Trophoblast cell (in vitro differentiated cells and primary cell): ENCODE measurements at regions not wholly inside any gene's neighbourhood (a gene's known extent, or its start where the extent isn't known, plus 50 kb on each side); places are given as distances from the start of the nearest gene placed in this dataset.

ENCODE experiments used
- DNase-seq, 2 donors: peaks; one replicate each; pipeline ENCODE4 v3.0.0-alpha.2; 2016
- H2AFZ ChIP-seq: 2 replicates; pipeline ENCODE4 v1.6.1; 2013; ENCODE audit warnings: low read length, moderate library complexity, mild to moderate bottlenecking; ENCODE audit not compliant: insufficient read depth, poor library complexity
- H2AK5ac ChIP-seq: 2 replicates; pipeline ENCODE4 v1.6.1; 2013; ENCODE audit warnings: mild to moderate bottlenecking, low read length
- H2BK120ac ChIP-seq: 2 replicates; pipeline ENCODE4 v1.6.1; 2013; ENCODE audit warnings: low read length, mild to moderate bottlenecking, moderate library complexity; ENCODE audit not compliant: insufficient read depth, poor library complexity
- H2BK12ac ChIP-seq: 2 replicates; pipeline ENCODE4 v1.6.1; 2013; ENCODE audit warnings: mild to moderate bottlenecking, low read length, moderate library complexity
- H2BK5ac ChIP-seq: 2 replicates; pipeline ENCODE4 v1.6.1; 2013; ENCODE audit warnings: low read length, low read depth, moderate library complexity, mild to moderate bottlenecking; ENCODE audit not compliant: poor library complexity
- H3K14ac ChIP-seq: 2 replicates; pipeline ENCODE4 v1.6.1; 2013; ENCODE audit warnings: mild to moderate bottlenecking, low read length
- H3K18ac ChIP-seq: 2 replicates; pipeline ENCODE4 v1.6.1; 2013; ENCODE audit warnings: mild to moderate bottlenecking, low read length
- H3K23ac ChIP-seq: 2 replicates; pipeline ENCODE4 v1.6.1; 2013; ENCODE audit warnings: low read length
- H3K27ac ChIP-seq: 2 replicates; pipeline ENCODE4 v1.5.1; 2013; ENCODE audit warnings: low read depth, mild to moderate bottlenecking, inconsistent platforms, low read length, moderate library complexity
- H3K27me3 ChIP-seq: 2 replicates; pipeline ENCODE4 v1.6.1; 2013; ENCODE audit warnings: inconsistent platforms, mild to moderate bottlenecking, low read length, moderate library complexity; ENCODE audit not compliant: insufficient read depth
- H3K36me3 ChIP-seq, 2 experiments: 1 replicate in 1 of 2; 2 replicates in 1 of 2; pipeline ENCODE4 v1.6.1; 2013; ENCODE audit warnings: low read length in 2 of 2, mild to moderate bottlenecking in 2 of 2, moderate library complexity in 1 of 2; ENCODE audit not compliant: insufficient read depth in 2 of 2, control insufficient read depth in 1 of 2
- H3K4ac ChIP-seq: 2 replicates; pipeline ENCODE4 v1.6.1; 2013; ENCODE audit warnings: low read depth, mild to moderate bottlenecking, low read length, moderate library complexity
- H3K4me1 ChIP-seq, 2 experiments: 1 replicate in 1 of 2; 2 replicates in 1 of 2; pipeline ENCODE4 v1.6.1; 2013; ENCODE audit warnings: low read length in 2 of 2, mild to moderate bottlenecking in 2 of 2, moderate library complexity in 1 of 2; ENCODE audit not compliant: insufficient read depth in 2 of 2, control insufficient read depth in 1 of 2
- H3K4me2 ChIP-seq: 2 replicates; pipeline ENCODE4 v1.6.1; 2013; ENCODE audit warnings: inconsistent platforms, mild to moderate bottlenecking, low read length, moderate library complexity
- H3K4me3 ChIP-seq: 2 replicates; pipeline ENCODE4 v1.5.1; 2013; ENCODE audit warnings: mild to moderate bottlenecking, low read depth, low read length, inconsistent platforms
- H3K79me1 ChIP-seq: one replicate; pipeline ENCODE4 v1.6.1; 2013; ENCODE audit warnings: low read length
- H3K79me2 ChIP-seq: 2 replicates; pipeline ENCODE4 v1.6.1; 2013; ENCODE audit warnings: low read length, mild to moderate bottlenecking; ENCODE audit not compliant: control insufficient read depth, insufficient read depth, poor library complexity
- H3K9ac ChIP-seq: 2 replicates; pipeline ENCODE4 v1.6.1; 2013; ENCODE audit warnings: mild to moderate bottlenecking, low read length
- H3K9me3 ChIP-seq: 2 replicates; pipeline ENCODE4 v1.6.1; 2013; ENCODE audit warnings: low read depth, mild to moderate bottlenecking, control low read depth, inconsistent platforms, low read length; ENCODE audit not compliant: insufficient read depth
- H4K12ac ChIP-seq: 2 replicates; pipeline ENCODE4 v1.6.1; 2013; ENCODE audit warnings: low read depth, mild to moderate bottlenecking, low read length, moderate library complexity
- H4K8ac ChIP-seq: 2 replicates; pipeline ENCODE4 v1.6.1; 2013; ENCODE audit warnings: low read depth, mild to moderate bottlenecking, low read length, moderate library complexity
- H4K91ac ChIP-seq: one replicate; pipeline ENCODE4 v1.6.1; 2013; ENCODE audit warnings: low read depth, mild to moderate bottlenecking, low read length, moderate library complexity
- WGBS: extraction: QIAGEN DNeasy Blood & Tissue Kit; methylation state at CpG from one replicate; pipeline ENCODE4 v1.1.7; 2013; ENCODE audit warnings: missing lambda C conversion rate; ENCODE audit not compliant: insufficient read length, insufficient coverage; ENCODE audit errors: extremely low coverage; 5-methylcytosine and 5-hydroxymethylcytosine counted together

- no CpG with 5 or more reads among the region's 14 CpGs for WGBS
- Histone ChIP-seq H3K4me3 (no peak overlapping the region), H3K14ac (no peak overlapping the region), H3K4ac (no peak overlapping the region), H3K23ac (no peak overlapping the region), H3K27me3 (no peaks in the 10 kb centered on the region), H2AFZ (no peak overlapping the region), H3K79me1 (no peaks in the 10 kb centered on the region), H3K18ac (no peak overlapping the region), H2BK12ac (no peak overlapping the region), H3K36me3 (no peaks in the 10 kb centered on the region), H2BK5ac (no peak overlapping the region), H3K4me2 (no peak overlapping the region), H3K9ac (no peak overlapping the region), H2AK5ac (no peak overlapping the region), H3K4me1 (no peaks in the 10 kb centered on the region), H3K27ac (no peak overlapping the region), H3K9me3 (peaks cover 2% of the 10 kb centered on the region), H4K8ac (no peak overlapping the region), H4K91ac (no peak overlapping the region), H4K12ac (no peak overlapping the region), H3K79me2 (no peaks in the 10 kb centered on the region), H2BK120ac (no peak overlapping the region)
- no peak for DNase-seq
Measured at GRCh38 chr2:120887741-120888231, 152.1 kb downstream of the GLI2 start.

GRCh38 chr2:120888851-120889250, 153.2 kb downstream of the GLI2 start:
- Histone ChIP-seq H3K79me1 (no peaks in the 10 kb centered on the region), H2BK120ac (no peak overlapping the region), H3K4me1 (no peaks in the 10 kb centered on the region), H2AFZ (no peak overlapping the region), H2AK5ac (no peak overlapping the region), H3K9ac (no peak overlapping the region), H3K9me3 (peaks cover 2% of the 10 kb centered on the region), H3K4me2 (no peak overlapping the region), H3K27ac (no peak overlapping the region), H3K36me3 (no peaks in the 10 kb centered on the region), H3K4me3 (no peak overlapping the region), H3K18ac (no peak overlapping the region), H3K79me2 (no peaks in the 10 kb centered on the region), H3K4ac (no peak overlapping the region), H3K27me3 (no peaks in the 10 kb centered on the region), H2BK12ac (no peak overlapping the region), H4K8ac (no peak overlapping the region), H4K12ac (no peak overlapping the region), H3K23ac (no peak overlapping the region), H4K91ac (no peak overlapping the region), H2BK5ac (no peak overlapping the region), H3K14ac (no peak overlapping the region)
- no CpG with 5 or more reads among the region's 10 CpGs for WGBS
- no peak for DNase-seq

GRCh38 chr2:120889936-120890335, 154.3 kb downstream of the GLI2 start:
- Histone ChIP-seq H3K14ac (no peak overlapping the region), H3K27me3 (no peaks in the 10 kb centered on the region), H3K4me3 (no peak overlapping the region), H3K4ac (no peak overlapping the region), H3K9me3 (peaks cover 2% of the 10 kb centered on the region), H2BK120ac (no peak overlapping the region), H3K4me1 (no peaks in the 10 kb centered on the region), H3K27ac (no peak overlapping the region), H4K8ac (no peak overlapping the region), H3K18ac (no peak overlapping the region), H3K79me2 (no peaks in the 10 kb centered on the region), H3K4me2 (no peak overlapping the region), H2AFZ (no peak overlapping the region), H4K12ac (no peak overlapping the region), H3K9ac (no peak overlapping the region), H3K79me1 (no peaks in the 10 kb centered on the region), H2BK12ac (no peak overlapping the region), H3K23ac (no peak overlapping the region), H2BK5ac (no peak overlapping the region), H3K36me3 (no peaks in the 10 kb centered on the region), H2AK5ac (no peak overlapping the region), H4K91ac (no peak overlapping the region)
- no CpG with 5 or more reads among the region's 3 CpGs for WGBS
- no peak for DNase-seq

- no peaks in the 10 kb centered on the region for H3K79me1 ChIP-seq
- WGBS: no CpG with 5 or more reads among the region's 12 CpGs
Measured at GRCh38 chr2:120890566-120891360, 155.1 kb downstream of the GLI2 start.

More at GRCh38 chr2:120890566-120891360, 155.1 kb downstream of the GLI2 start:
- H3K36me3 ChIP-seq: no peaks in the 10 kb centered on the region
- no peak overlapping the region for H3K27ac ChIP-seq
- H3K18ac ChIP-seq: no peak overlapping the region
- H4K91ac ChIP-seq: no peak overlapping the region
- H2BK12ac ChIP-seq: no peak overlapping the region
- H3K9me3 ChIP-seq: peaks cover 2% of the 10 kb centered on the region
- H3K4me2 ChIP-seq: no peak overlapping the region
- H2BK5ac ChIP-seq: no peak overlapping the region
- no peak overlapping the region for H3K9ac ChIP-seq
- H2BK120ac ChIP-seq: no peak overlapping the region
- no peak overlapping the region for H3K4me3 ChIP-seq
- no peak overlapping the region for H3K23ac ChIP-seq
- H2AK5ac ChIP-seq: no peak overlapping the region
- H2AFZ ChIP-seq: no peak overlapping the region
- no peak overlapping the region for H3K4ac ChIP-seq
- H4K12ac ChIP-seq: no peak overlapping the region
- H3K14ac ChIP-seq: no peak overlapping the region
- H4K8ac ChIP-seq: no peak overlapping the region
- no peak for DNase-seq
- no peaks in the 10 kb centered on the region for H3K27me3 ChIP-seq
- H3K79me2 ChIP-seq: no peaks in the 10 kb centered on the region
- no peaks in the 10 kb centered on the region for H3K4me1 ChIP-seq
